ENCODE measurements at regions not wholly inside any gene's neighbourhood (a gene's known extent, or its start where the extent isn't known, plus 50 kb on each side); places are given as distances from the start of the nearest gene placed in this dataset.

DNA sequence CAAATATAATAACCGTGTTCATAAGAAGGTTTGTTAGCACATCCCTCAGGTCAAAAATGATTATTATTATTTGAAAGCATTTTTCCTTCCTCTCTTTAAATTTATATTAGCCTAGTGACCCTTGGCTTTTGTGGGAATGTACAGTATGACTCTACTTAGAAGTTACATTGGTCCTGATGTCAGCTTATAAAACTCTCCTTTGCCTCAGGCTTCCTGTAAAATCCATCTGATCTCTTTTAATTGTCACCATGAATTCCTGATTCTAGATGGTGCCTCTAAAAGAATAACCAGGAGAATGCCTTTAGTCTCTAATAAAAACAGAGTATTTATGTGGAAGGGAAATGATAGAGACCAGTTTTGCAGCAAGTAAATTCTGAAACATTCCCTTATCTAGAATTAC is 1134.4 kb downstream of the XPNPEP1 start:
- ATAC-seq (no peak), DNase-seq (no peak)
- intact Hi-C loops (cut with DNase I, micrococcal nuclease): no loop called here
- Histone ChIP-seq H3K4me3 (no peak overlapping the region), H3K36me3 (ENCODE audit: low read depth) (no peaks in the 10 kb centered on the region), H3K9me3 (peaks cover 8% of the 10 kb centered on the region), H3K4me1 (ENCODE audit: low read depth) (no peaks in the 10 kb centered on the region)
- TF ChIP-seq CTCF (IDR thresholded peaks at IDR 0.05): no peak

- ATAC-seq (no peak), DNase-seq (no peak)
- intact Hi-C loops (cut with DNase I, micrococcal nuclease): no loop called here
- Histone ChIP-seq H3K9me3 (peaks cover 8% of the 10 kb centered on the region), H3K4me3 (no peak overlapping the region), H3K4me1 (ENCODE audit: low read depth) (no peaks in the 10 kb centered on the region), H3K36me3 (ENCODE audit: low read depth) (no peaks in the 10 kb centered on the region)
- no peak for TF ChIP-seq CTCF (IDR thresholded peaks at IDR 0.05)
These were observed 1135.4 kb downstream of the XPNPEP1 start for GRCh38 chr10:108787932-108788331.

GRCh38 chr10:108785011-108785410 is 1138.3 kb downstream of the XPNPEP1 start:
- Histone ChIP-seq H3K4me1 (ENCODE audit: low read depth) (no peaks in the 10 kb centered on the region), H3K4me3 (no peak overlapping the region), H3K9me3 (peaks cover 8% of the 10 kb centered on the region), H3K36me3 (ENCODE audit: low read depth) (no peaks in the 10 kb centered on the region)
- ATAC-seq (no peak), DNase-seq (no peak)
- no peak for TF ChIP-seq CTCF (IDR thresholded peaks at IDR 0.05)
- intact Hi-C loops (cut with DNase I, micrococcal nuclease): no loop called here

DNA sequence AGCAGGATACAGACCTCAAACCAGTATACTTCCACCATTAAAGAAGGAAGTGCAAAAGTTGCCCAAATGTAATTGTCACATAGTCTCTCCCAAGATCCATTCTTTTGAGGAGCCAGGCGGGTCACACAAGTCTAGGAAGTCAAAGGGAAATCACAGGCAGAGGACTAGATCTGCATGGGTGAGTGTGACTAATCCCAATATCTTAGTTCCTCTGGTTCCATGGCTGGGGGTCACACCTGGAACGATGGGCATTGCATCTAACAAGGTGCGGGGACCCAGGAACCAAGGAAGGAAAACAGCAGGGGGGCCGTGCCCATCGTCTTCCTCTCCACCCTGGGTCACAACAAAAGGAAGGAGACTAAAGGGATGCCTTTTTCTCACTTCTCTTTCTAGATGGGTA is 1138.8 kb downstream of the XPNPEP1 start:
- H3K4me1 ChIP-seq (ENCODE audit: low read depth): no peaks in the 10 kb centered on the region
- TF ChIP-seq CTCF (IDR thresholded peaks at IDR 0.05): no peak
- H3K36me3 ChIP-seq (ENCODE audit: low read depth): no peaks in the 10 kb centered on the region
- no peak overlapping the region for H3K4me3 ChIP-seq
- ATAC-seq: no peak
- peaks cover 8% of the 10 kb centered on the region for H3K9me3 ChIP-seq
- DNase-seq: no peak
- intact Hi-C loops (cut with DNase I, micrococcal nuclease): no loop called here

- Histone ChIP-seq H3K4me3 (no peak overlapping the region), H3K9me3 (peaks cover 8% of the 10 kb centered on the region), H3K36me3 (ENCODE audit: low read depth) (no peaks in the 10 kb centered on the region), H3K4me1 (ENCODE audit: low read depth) (no peaks in the 10 kb centered on the region)
- DNase-seq (peak in 1 of 3 donors; percentile 32), ATAC-seq (no peak)
- TF ChIP-seq CTCF (IDR thresholded peaks at IDR 0.05): no peak
- intact Hi-C loops (cut with DNase I, micrococcal nuclease): no loop called here
These were observed 1139.4 kb downstream of the XPNPEP1 start for GRCh38 chr10:108783897-108784296.

- H3K9me3 ChIP-seq: peaks cover 8% of the 10 kb centered on the region
- DNase-seq (no peak), ATAC-seq (no peak)
- no peak overlapping the region for H3K4me3 ChIP-seq
- H3K4me1 ChIP-seq (ENCODE audit: low read depth): no peaks in the 10 kb centered on the region
- TF ChIP-seq CTCF (IDR thresholded peaks at IDR 0.05): no peak
- intact Hi-C loops (cut with DNase I, micrococcal nuclease): no loop called here
- H3K36me3 ChIP-seq (ENCODE audit: low read depth): no peaks in the 10 kb centered on the region
These were observed 1140.9 kb downstream of the XPNPEP1 start for GRCh38 chr10:108782411-108782810.

Data from mucosa of descending colon (tissue), 3 donors.